Limb (tissue), 2 donors: ENCODE measurements at regions not wholly inside any gene's neighbourhood (a gene's known extent, or its start where the extent isn't known, plus 50 kb on each side); places are given as distances from the start of the nearest gene placed in this dataset.

Experiments used
- DNase-seq, 2 donors: peaks; one replicate each; pipeline ENCODE4 v3.0.0-alpha.2; 2016; ENCODE audit errors: extremely low spot score in 2 of 2

- no peak for DNase-seq
Observed at GRCh38 chr18:61949946-61950345, 57.1 kb upstream of the RNF152 start.

GRCh38 chr18:61948846-61949438 is 56.1 kb upstream of the RNF152 start:
- no peak for DNase-seq

- peak in 1 of 2 donors; percentile 19 for DNase-seq
Observed at GRCh38 chr18:61948281-61948741, 55.5 kb upstream of the RNF152 start.

GRCh38 chr18:61946449-61946848 is 53.6 kb upstream of the RNF152 start:
- no peak for DNase-seq

- DNase-seq: no peak
Observed at GRCh38 chr18:61943175-61943964, 50.6 kb upstream of the RNF152 start.
